ENCODE measurements at regions not wholly inside any gene's neighbourhood (a gene's known extent, or its start where the extent isn't known, plus 50 kb on each side); places are given as distances from the start of the nearest gene placed in this dataset.

GRCh38 chr2:143891879-143892308 lies 628.0 kb downstream of the ZEB2 start:
- DNase-seq (ENCODE audit: low read depth), result no peak
- TF ChIP-seq MAX (IDR thresholded peaks at IDR 0.05; ENCODE audit: low read depth, low read length), result no peak
- TF ChIP-seq MYC (IDR thresholded peaks at IDR 0.05; ENCODE audit: low read depth, low read length), result no peak
- TF ChIP-seq POLR2A (IDR thresholded peaks at IDR 0.05; ENCODE audit: extremely low read depth, insufficient read length), result no peak
- TF ChIP-seq CTCF (IDR thresholded peaks at IDR 0.05; ENCODE audit: low read depth, low read length), result no peak
- H3K4me3 ChIP-seq (ENCODE audit: low read depth, low read length), result no peak overlapping the region

GRCh38 chr2:143890798-143891197 lies 629.1 kb downstream of the ZEB2 start:
- H3K4me3 ChIP-seq (ENCODE audit: low read depth, low read length), result no peak overlapping the region
- DNase-seq (ENCODE audit: low read depth), result peak; percentile 3
- TF ChIP-seq MYC (IDR thresholded peaks at IDR 0.05; ENCODE audit: low read depth, low read length) (no peak), MAX (IDR thresholded peaks at IDR 0.05; ENCODE audit: low read depth, low read length) (no peak), POLR2A (IDR thresholded peaks at IDR 0.05; ENCODE audit: extremely low read depth, insufficient read length) (no peak), CTCF (IDR thresholded peaks at IDR 0.05; ENCODE audit: low read depth, low read length) (no peak)

- no peak overlapping the region for H3K4me3 ChIP-seq (ENCODE audit: low read depth, low read length)
- no peak for TF ChIP-seq CTCF (IDR thresholded peaks at IDR 0.05; ENCODE audit: low read depth, low read length)
- no peak for TF ChIP-seq POLR2A (IDR thresholded peaks at IDR 0.05; ENCODE audit: extremely low read depth, insufficient read length)
- TF ChIP-seq MAX (IDR thresholded peaks at IDR 0.05; ENCODE audit: low read depth, low read length), result no peak
- no peak for TF ChIP-seq MYC (IDR thresholded peaks at IDR 0.05; ENCODE audit: low read depth, low read length)
- no peak for DNase-seq (ENCODE audit: low read depth)
These were observed 630.7 kb downstream of the ZEB2 start for GRCh38 chr2:143889216-143889615.

- H3K4me3 ChIP-seq (ENCODE audit: low read depth, low read length), result no peak overlapping the region
- no peak for DNase-seq (ENCODE audit: low read depth)
- no peak for TF ChIP-seq MAX (IDR thresholded peaks at IDR 0.05; ENCODE audit: low read depth, low read length)
- no peak for TF ChIP-seq CTCF (IDR thresholded peaks at IDR 0.05; ENCODE audit: low read depth, low read length)
- TF ChIP-seq POLR2A (IDR thresholded peaks at IDR 0.05; ENCODE audit: extremely low read depth, insufficient read length), result no peak
- no peak for TF ChIP-seq MYC (IDR thresholded peaks at IDR 0.05; ENCODE audit: low read depth, low read length)
These were observed 634.5 kb downstream of the ZEB2 start for GRCh38 chr2:143885461-143885860.

- DNase-seq (ENCODE audit: low read depth), result no peak
These were observed 638.7 kb downstream of the ZEB2 start for GRCh38 chr2:143881246-143881645.

More at GRCh38 chr2:143881246-143881645, 638.7 kb downstream of the ZEB2 start:
- no peak for TF ChIP-seq MYC (IDR thresholded peaks at IDR 0.05; ENCODE audit: low read depth, low read length)
- no peak for TF ChIP-seq MAX (IDR thresholded peaks at IDR 0.05; ENCODE audit: low read depth, low read length)
- TF ChIP-seq CTCF (IDR thresholded peaks at IDR 0.05; ENCODE audit: low read depth, low read length), result no peak
- TF ChIP-seq POLR2A (IDR thresholded peaks at IDR 0.05; ENCODE audit: extremely low read depth, insufficient read length), result no peak
- no peak overlapping the region for H3K4me3 ChIP-seq (ENCODE audit: low read depth, low read length)
